ENCODE measurements at regions not wholly inside any gene's neighbourhood (a gene's known extent, or its start where the extent isn't known, plus 50 kb on each side); places are given as distances from the start of the nearest gene placed in this dataset.

- H3K9me3 ChIP-seq (ENCODE audit: insufficient read depth, low read depth, low read length), result peaks cover 3% of the 10 kb centered on the region; the same call in 1 of the 2 replicates
- H3K9ac ChIP-seq (ENCODE audit: low read depth, low read length), result no peak overlapping the region
- H3K4me3 ChIP-seq (ENCODE audit: low read length), result no peak overlapping the region
- no peak overlapping the region for H3K27ac ChIP-seq (ENCODE audit: low read depth, low read length)
- no peaks in the 10 kb centered on the region for H3K27me3 ChIP-seq (ENCODE audit: insufficient read depth, low read length)
- WGBS, result 98% methylated on average over 4 of the region's 4 CpGs
- no peaks in the 10 kb centered on the region for H3K4me1 ChIP-seq (ENCODE audit: insufficient read depth, low read length)
- H3K36me3 ChIP-seq (ENCODE audit: insufficient read depth, low read length), result no peaks in the 10 kb centered on the region
Observed at GRCh38 chr16:79901522-79901921, 301.0 kb upstream of the MAF start.

- Histone ChIP-seq H3K9me3 (ENCODE audit: insufficient read depth, low read depth, low read length) (peaks cover 3% of the 10 kb centered on the region; the same call in 1 of the 2 replicates), H3K4me1 (ENCODE audit: insufficient read depth, low read length) (no peaks in the 10 kb centered on the region), H3K4me3 (ENCODE audit: low read length) (no peak overlapping the region), H3K27ac (ENCODE audit: low read depth, low read length) (no peak overlapping the region), H3K9ac (ENCODE audit: low read depth, low read length) (no peak overlapping the region), H3K27me3 (ENCODE audit: insufficient read depth, low read length) (no peaks in the 10 kb centered on the region), H3K36me3 (ENCODE audit: insufficient read depth, low read length) (no peaks in the 10 kb centered on the region)
Observed at GRCh38 chr16:79899716-79900115, 299.2 kb upstream of the MAF start.

GRCh38 chr16:79899316-79899715, 298.8 kb upstream of the MAF start:
- Histone ChIP-seq H3K27ac (ENCODE audit: low read depth, low read length) (no peak overlapping the region), H3K9me3 (ENCODE audit: insufficient read depth, low read depth, low read length) (peaks cover 3% of the 10 kb centered on the region; the same call in 1 of the 2 replicates), H3K36me3 (ENCODE audit: insufficient read depth, low read length) (no peaks in the 10 kb centered on the region), H3K4me3 (ENCODE audit: low read length) (no peak overlapping the region), H3K9ac (ENCODE audit: low read depth, low read length) (no peak overlapping the region), H3K4me1 (ENCODE audit: insufficient read depth, low read length) (no peaks in the 10 kb centered on the region), H3K27me3 (ENCODE audit: insufficient read depth, low read length) (no peaks in the 10 kb centered on the region)
- WGBS, result 81% methylated on average over 2 of the region's 3 CpGs

GRCh38 chr16:79898703-79899102, 298.2 kb upstream of the MAF start:
- Histone ChIP-seq H3K4me3 (ENCODE audit: low read length) (no peak overlapping the region), H3K9me3 (ENCODE audit: insufficient read depth, low read depth, low read length) (peaks cover 3% of the 10 kb centered on the region; the same call in 1 of the 2 replicates), H3K36me3 (ENCODE audit: insufficient read depth, low read length) (no peaks in the 10 kb centered on the region), H3K27ac (ENCODE audit: low read depth, low read length) (no peak overlapping the region), H3K4me1 (ENCODE audit: insufficient read depth, low read length) (no peaks in the 10 kb centered on the region), H3K27me3 (ENCODE audit: insufficient read depth, low read length) (no peaks in the 10 kb centered on the region), H3K9ac (ENCODE audit: low read depth, low read length) (no peak overlapping the region)
- 88% methylated on average over 1 of the region's 3 CpGs for WGBS

- H3K9me3 ChIP-seq (ENCODE audit: insufficient read depth, low read depth, low read length), result peaks cover 3% of the 10 kb centered on the region; the same call in 1 of the 2 replicates
- 87% methylated on average over 7 of the region's 8 CpGs for WGBS
Observed at GRCh38 chr16:79897453-79898146, 297.1 kb upstream of the MAF start.

GRCh38 chr16:79897104-79897452, 296.5 kb upstream of the MAF start:
- WGBS, result 79% methylated on average over 2 of the region's 2 CpGs
- Histone ChIP-seq H3K9me3 (ENCODE audit: insufficient read depth, low read depth, low read length) (peaks cover 3% of the 10 kb centered on the region; the same call in 1 of the 2 replicates), H3K27me3 (ENCODE audit: insufficient read depth, low read length) (no peaks in the 10 kb centered on the region), H3K27ac (ENCODE audit: low read depth, low read length) (no peak overlapping the region), H3K4me3 (ENCODE audit: low read length) (no peak overlapping the region), H3K4me1 (ENCODE audit: insufficient read depth, low read length) (no peaks in the 10 kb centered on the region), H3K36me3 (ENCODE audit: insufficient read depth, low read length) (no peaks in the 10 kb centered on the region), H3K9ac (ENCODE audit: low read depth, low read length) (no peak overlapping the region)

More at GRCh38 chr16:79897453-79898146, 297.1 kb upstream of the MAF start:
- Histone ChIP-seq H3K4me1 (ENCODE audit: insufficient read depth, low read length) (no peaks in the 10 kb centered on the region), H3K9ac (ENCODE audit: low read depth, low read length) (no peak overlapping the region), H3K36me3 (ENCODE audit: insufficient read depth, low read length) (no peaks in the 10 kb centered on the region), H3K4me3 (ENCODE audit: low read length) (no peak overlapping the region), H3K27me3 (ENCODE audit: insufficient read depth, low read length) (no peaks in the 10 kb centered on the region), H3K27ac (ENCODE audit: low read depth, low read length) (no peak overlapping the region)

- Histone ChIP-seq H3K27ac (ENCODE audit: low read depth, low read length) (no peak overlapping the region), H3K27me3 (ENCODE audit: insufficient read depth, low read length) (no peaks in the 10 kb centered on the region), H3K9ac (ENCODE audit: low read depth, low read length) (no peak overlapping the region), H3K36me3 (ENCODE audit: insufficient read depth, low read length) (no peaks in the 10 kb centered on the region), H3K4me3 (ENCODE audit: low read length) (no peak overlapping the region), H3K9me3 (ENCODE audit: insufficient read depth, low read depth, low read length) (no peaks in the 10 kb centered on the region), H3K4me1 (ENCODE audit: insufficient read depth, low read length) (no peaks in the 10 kb centered on the region)
- 95% methylated on average over 6 of the region's 6 CpGs for WGBS
Observed at GRCh38 chr16:79895917-79896203, 295.3 kb upstream of the MAF start.

GRCh38 chr16:79895053-79895916, 294.7 kb upstream of the MAF start:
- Histone ChIP-seq H3K4me1 (ENCODE audit: insufficient read depth, low read length) (no peaks in the 10 kb centered on the region), H3K9ac (ENCODE audit: low read depth, low read length) (no peak overlapping the region), H3K27me3 (ENCODE audit: insufficient read depth, low read length) (no peaks in the 10 kb centered on the region), H3K27ac (ENCODE audit: low read depth, low read length) (no peak overlapping the region), H3K9me3 (ENCODE audit: insufficient read depth, low read depth, low read length) (no peaks in the 10 kb centered on the region), H3K4me3 (ENCODE audit: low read length) (no peak overlapping the region), H3K36me3 (ENCODE audit: insufficient read depth, low read length) (no peaks in the 10 kb centered on the region)
- WGBS, result 93% methylated on average over 9 of the region's 10 CpGs

- H3K36me3 ChIP-seq (ENCODE audit: insufficient read depth, low read length), result no peaks in the 10 kb centered on the region
- 94% methylated on average over 3 of the region's 3 CpGs for WGBS
- H3K27ac ChIP-seq (ENCODE audit: low read depth, low read length), result no peak overlapping the region
- H3K9me3 ChIP-seq (ENCODE audit: insufficient read depth, low read depth, low read length), result no peaks in the 10 kb centered on the region
- no peaks in the 10 kb centered on the region for H3K4me1 ChIP-seq (ENCODE audit: insufficient read depth, low read length)
- H3K9ac ChIP-seq (ENCODE audit: low read depth, low read length), result no peak overlapping the region
- no peaks in the 10 kb centered on the region for H3K27me3 ChIP-seq (ENCODE audit: insufficient read depth, low read length)
- H3K4me3 ChIP-seq (ENCODE audit: low read length), result no peak overlapping the region
Observed at GRCh38 chr16:79893445-79893844, 292.9 kb upstream of the MAF start.

- Histone ChIP-seq H3K9me3 (ENCODE audit: insufficient read depth, low read depth, low read length) (no peaks in the 10 kb centered on the region), H3K9ac (ENCODE audit: low read depth, low read length) (no peak overlapping the region), H3K4me3 (ENCODE audit: low read length) (no peak overlapping the region), H3K27ac (ENCODE audit: low read depth, low read length) (no peak overlapping the region), H3K36me3 (ENCODE audit: insufficient read depth, low read length) (no peaks in the 10 kb centered on the region), H3K27me3 (ENCODE audit: insufficient read depth, low read length) (no peaks in the 10 kb centered on the region), H3K4me1 (ENCODE audit: insufficient read depth, low read length) (no peaks in the 10 kb centered on the region)
- WGBS, result 94% methylated on average over 3 of the region's 3 CpGs
Observed at GRCh38 chr16:79892278-79892677, 291.7 kb upstream of the MAF start.

- 86% methylated on average over 5 of the region's 6 CpGs for WGBS
- Histone ChIP-seq H3K9ac (ENCODE audit: low read depth, low read length) (no peak overlapping the region), H3K27ac (ENCODE audit: low read depth, low read length) (no peak overlapping the region), H3K27me3 (ENCODE audit: insufficient read depth, low read length) (no peaks in the 10 kb centered on the region), H3K36me3 (ENCODE audit: insufficient read depth, low read length) (no peaks in the 10 kb centered on the region), H3K4me3 (ENCODE audit: low read length) (no peak overlapping the region), H3K9me3 (ENCODE audit: insufficient read depth, low read depth, low read length) (no peaks in the 10 kb centered on the region), H3K4me1 (ENCODE audit: insufficient read depth, low read length) (no peaks in the 10 kb centered on the region)
Observed at GRCh38 chr16:79891458-79891857, 290.9 kb upstream of the MAF start.
